Ramos (cell line): ENCODE measurements at regions not wholly inside any gene's neighbourhood (a gene's known extent, or its start where the extent isn't known, plus 50 kb on each side); places are given as distances from the start of the nearest gene placed in this dataset.
"Not testable (repeated sequence)": the region's sequence is repeated elsewhere in the genome, so short reads cannot be mapped to it uniquely, and the experiment has no call there.

Experiments
- in situ Hi-C: fragments of 300-500 bp; cut with MboI; formaldehyde crosslinking; loops from one replicate; pipeline ENCODE4 v1.14.3; 2022; ENCODE audit warnings: low sequenced_read_pairs; ENCODE audit not compliant: unreplicated experiment

DNA sequence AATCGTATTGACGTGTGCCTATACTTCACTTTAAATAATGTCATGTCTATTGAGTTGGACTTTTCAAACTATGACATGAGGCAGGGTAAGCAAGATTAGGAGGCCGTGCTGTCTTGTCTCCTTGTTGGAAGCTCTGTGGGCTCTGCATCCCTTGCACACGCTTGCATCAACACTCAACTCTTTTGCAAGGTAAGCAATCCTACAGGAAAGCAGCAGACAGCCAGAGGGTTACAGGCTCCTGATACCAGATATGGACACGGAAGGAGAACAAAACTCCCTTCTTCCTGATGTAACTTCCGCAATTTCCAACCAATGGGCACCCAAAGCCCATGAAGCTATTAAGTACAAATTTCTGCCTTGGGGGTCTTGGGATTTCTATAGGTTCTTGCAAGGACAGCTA is 1520.7 kb upstream of the B3GALT2 start:
- in situ Hi-C loops = no loop called here

DNA sequence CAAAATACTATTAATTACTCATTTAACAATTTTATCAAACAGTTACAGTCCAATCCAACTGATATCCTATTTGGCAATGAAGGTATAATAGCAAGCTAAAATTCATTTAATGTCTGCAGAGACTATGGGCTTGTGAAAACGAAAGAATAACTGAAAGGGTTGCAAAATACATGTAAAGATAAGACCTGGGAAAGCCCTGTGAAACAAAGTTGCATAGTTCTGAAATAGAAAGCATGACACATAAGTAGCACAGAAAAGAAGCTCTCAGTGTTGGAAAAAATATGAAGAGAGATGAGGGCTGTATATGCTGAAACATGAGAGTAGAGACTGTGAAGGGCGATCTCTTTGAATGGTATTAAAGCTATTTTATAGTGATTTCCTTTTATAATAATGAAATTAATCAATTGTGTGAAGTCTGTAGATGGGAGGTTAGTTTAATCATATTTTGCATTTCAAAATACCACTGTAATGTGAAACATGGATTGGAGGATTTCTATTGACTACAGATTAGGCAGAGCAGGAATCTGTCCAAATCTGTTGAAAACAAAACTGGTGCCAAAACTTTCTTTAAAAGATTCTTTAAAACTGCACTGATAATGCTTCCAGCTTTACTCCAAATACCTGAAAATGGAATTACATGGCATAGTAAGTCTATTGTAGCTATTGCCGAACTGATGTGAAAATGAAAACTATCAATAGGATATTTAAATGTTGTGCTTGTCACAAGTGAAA is 1518.9 kb upstream of the B3GALT2 start:
- in situ Hi-C loops = no loop called here

DNA sequence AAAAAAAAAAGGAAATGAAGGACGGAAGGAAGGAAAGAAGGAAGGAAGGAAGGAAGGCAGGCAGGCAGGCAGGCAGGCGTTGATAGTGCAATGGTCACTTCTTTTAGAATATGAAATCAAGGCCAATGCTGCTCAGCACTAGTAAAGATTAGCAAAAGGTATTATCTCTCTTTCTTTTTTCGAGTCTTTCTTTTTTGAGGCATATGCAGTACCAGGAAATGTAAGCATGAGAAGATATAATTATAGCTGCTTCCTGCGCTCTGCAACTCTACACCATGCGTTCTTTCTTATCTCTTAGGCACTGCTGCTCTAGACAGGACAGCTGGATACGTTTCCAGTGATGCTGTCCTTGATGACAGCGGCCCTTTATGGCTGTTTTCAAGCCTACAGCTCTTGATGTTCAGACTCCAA is 1512.5 kb upstream of the B3GALT2 start:
- in situ Hi-C loops = no loop called here

DNA sequence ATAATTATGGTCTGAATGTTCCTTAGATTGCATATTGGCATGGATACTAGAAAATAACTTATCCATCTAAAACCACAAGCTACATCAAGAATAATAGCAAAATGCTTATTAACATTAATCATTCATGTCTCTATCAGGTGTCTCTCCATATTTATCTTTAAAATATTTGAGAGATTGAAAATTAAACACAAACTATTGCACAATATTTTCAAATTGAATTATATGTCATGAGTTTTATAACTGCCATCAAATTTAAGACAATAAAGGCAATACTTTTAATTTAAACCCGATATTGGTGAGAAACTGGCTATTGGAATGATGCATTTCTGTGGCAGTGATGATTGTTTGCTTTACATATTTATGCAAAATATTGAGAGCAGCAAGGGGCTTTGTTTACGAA is 1506.8 kb upstream of the B3GALT2 start:
- in situ Hi-C loops = no loop called here

DNA sequence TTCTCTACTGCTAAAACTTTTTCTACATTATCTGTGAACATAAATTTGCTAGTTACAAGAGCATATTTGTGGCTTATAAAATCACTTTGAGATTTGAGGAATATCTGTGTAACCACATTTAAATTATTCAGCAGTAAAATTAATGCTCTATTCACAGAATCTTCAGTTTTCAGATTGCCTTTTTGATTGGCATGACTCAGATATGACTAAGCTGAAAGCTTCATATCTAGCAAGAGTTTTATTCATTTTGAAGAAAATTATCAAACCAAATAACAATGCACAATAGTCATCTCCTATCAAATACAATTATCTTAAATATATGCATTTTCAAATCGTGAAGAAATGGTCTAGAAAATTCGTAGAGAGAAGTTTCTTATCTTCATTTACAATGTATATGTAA is 1498.2 kb upstream of the B3GALT2 start:
- in situ Hi-C loops = no loop called here

DNA sequence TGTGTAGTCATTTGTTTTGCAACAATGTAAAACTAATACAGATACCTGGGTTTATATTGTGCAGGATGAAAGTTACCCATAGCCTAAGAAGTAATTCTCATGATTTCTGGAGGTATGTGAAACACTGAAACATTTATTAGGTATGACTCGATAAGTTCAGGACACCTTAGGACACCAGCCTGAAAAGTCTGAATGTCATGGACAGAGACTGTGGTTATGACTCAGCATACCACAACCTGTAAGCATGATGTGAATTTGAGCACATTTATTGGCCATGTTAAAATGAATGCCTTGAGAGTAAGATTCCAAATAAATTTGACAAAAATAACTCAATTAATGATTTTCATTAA is 1471.7 kb upstream of the B3GALT2 start:
- in situ Hi-C loops = no loop called here

DNA sequence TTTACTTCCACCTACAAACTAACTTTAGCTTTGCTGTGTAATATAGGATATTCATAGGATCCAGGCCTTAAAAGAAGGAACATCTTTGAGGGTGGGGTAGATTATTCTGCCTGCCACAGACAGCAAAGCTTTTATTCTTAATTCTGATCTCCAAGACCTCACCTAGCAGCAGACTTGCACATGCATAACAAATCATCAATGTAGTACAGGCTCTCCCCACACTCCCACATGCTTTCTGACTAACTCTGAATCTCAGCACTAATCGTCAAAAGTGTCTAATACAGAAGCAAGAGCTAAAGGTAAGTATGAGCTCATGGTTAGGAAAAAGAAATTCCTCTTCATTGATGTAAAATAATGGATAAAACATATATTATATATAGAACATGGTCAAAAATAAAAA is 1468.5 kb upstream of the B3GALT2 start:
- in situ Hi-C loops = no loop called here

DNA sequence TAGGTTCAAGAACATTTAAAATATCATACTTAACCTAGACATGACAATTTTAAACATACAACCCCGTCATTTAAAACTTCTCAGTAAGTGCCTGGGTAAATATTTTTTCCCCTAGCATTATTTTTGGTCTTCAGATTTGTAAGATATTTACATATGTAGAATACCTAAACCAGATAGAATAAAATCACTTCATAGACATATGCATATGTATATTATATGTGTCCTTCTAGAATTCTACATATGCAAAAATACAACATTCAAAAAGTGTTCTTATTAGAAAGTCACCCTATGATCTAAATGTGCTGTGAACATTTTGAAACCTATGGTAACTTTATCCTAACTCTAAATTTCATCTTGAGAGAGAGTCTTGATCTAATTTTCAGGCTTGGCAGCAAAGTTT is 1467.0 kb upstream of the B3GALT2 start:
- in situ Hi-C loops = no loop called here

DNA sequence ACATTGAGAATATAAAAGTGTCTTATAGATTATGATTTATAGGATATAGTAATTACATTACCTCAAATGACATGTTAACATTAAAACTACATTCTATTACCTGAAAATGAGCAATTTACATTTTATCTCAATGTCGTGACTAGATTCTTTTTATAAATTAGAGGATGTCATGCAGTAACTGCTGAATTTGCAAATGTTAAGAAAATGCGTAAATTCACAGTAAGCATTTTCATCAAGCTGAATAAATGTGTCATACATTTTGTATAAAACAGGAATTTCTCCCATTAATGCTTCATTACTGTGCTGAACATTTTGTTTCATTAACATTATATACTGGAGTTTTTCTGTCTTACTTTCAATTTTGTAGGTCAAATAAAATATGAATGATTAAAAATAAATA is 1460.7 kb upstream of the B3GALT2 start:
- in situ Hi-C loops = no loop called here

DNA sequence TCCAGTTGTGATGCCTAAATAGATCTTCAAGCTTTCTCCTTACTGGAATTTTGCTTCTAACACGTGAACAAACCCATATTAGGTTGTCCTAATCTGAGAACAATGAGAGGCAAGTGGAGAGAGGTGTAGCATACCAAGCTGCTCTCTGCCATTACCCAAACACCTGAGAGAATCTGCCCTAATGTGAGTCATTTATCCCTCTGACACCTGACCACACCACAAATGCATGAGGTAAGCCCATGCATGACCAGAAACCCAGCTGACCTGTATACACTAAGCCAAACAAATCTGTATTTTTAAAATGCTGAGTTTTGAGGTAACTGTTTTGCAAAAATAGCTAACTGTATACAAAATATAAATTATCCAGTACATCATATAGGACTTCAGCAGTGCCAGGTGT is 1458.1 kb upstream of the B3GALT2 start:
- in situ Hi-C loops = no loop called here

DNA sequence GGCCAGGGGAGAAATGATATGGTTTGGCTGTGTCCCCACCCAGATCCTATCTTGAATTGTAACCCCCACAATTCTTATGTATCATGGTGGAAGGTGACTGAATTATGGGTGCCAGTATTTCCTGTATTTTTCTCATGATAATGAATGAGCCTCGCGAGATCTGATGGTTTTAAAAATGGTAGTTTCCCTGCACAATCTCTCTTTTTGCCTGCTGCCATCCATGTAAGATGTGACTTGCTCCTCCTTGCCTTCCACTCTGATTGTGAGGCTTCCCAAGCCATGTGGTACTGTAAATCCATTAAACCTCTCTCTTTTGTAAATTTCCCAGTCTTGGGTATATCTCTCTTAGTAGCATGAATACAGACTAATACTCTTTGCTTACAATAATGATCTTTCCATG is 1453.9 kb upstream of the B3GALT2 start:
- in situ Hi-C loops = no loop called here

DNA sequence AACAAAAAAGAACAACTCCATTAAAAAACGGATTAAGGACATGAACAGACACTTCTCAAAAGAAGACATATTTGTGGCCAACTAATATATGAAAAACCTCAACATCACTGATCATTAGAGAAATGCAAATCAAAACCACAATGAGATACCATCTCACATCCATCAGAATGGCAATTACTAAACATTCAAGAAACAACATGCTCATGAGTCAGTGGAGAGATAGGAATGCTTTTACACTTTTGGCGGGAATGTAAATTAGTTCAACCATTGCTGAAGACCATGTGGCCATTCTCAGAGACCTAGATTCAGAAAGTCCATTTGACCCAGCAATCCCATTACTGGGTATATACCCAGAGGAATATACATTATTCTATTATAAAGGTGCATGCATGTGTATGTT is 1442.6 kb upstream of the B3GALT2 start:
- in situ Hi-C loops = no loop called here

DNA sequence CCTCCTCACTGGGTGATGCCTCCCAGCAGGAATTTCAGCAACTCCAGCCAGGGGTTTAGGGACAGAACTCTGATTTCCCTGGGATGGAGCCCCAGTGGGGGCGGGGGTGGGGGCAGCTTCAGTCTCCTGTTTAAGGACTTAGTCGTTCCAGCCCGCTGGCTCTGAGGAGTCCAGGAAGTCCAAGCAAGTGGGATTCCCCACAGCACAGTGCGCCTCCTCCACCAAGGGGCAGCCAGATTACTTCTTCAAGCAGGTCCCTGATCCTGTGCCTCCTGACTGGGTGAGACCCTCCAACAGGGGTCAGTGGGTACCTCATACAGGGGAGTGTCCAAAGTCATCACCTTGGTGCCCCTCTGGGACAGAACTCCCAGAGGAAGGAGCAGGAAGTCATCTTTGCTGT is 1438.4 kb upstream of the B3GALT2 start:
- in situ Hi-C loops = no loop called here

DNA sequence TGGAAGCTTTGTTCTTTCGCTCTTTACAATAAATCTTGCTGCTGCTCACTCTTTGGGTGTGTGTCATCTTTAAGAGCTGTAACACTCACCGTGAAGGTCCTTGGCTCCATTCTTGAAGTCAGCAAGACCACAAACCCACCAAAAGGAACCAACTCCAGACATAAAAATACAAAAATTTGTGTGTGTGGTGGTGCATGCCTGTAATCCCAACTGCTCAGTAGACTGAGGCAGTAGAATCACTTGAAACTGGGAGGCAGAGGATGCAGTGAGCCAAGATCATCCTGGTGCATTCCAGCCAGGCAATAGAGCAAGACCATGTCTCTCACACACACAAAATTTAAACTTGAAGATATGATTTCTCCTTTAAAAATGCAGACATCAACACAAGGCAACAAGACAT is 1431.7 kb upstream of the B3GALT2 start:
- in situ Hi-C loops = no loop called here

DNA sequence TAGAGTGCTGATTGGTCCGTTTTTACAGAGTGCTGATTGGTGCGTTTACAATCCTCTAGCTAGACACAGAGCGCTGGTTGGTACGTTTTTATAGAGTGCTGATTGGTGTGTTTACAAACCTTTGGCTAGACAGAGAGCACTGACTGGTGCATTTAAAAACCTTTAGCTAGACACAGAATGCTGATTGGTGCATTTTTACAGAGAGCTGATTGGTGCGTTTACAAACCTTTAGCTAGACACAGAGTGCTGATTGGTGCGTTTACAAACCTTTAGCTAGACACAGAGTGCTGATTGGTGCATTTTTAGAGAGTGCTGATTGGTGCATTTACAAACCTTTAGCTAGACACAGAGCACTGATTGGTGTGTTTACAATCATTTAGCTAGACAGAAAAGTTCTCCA is 1430.9 kb upstream of the B3GALT2 start:
- in situ Hi-C loops = not testable (repeated sequence)

DNA sequence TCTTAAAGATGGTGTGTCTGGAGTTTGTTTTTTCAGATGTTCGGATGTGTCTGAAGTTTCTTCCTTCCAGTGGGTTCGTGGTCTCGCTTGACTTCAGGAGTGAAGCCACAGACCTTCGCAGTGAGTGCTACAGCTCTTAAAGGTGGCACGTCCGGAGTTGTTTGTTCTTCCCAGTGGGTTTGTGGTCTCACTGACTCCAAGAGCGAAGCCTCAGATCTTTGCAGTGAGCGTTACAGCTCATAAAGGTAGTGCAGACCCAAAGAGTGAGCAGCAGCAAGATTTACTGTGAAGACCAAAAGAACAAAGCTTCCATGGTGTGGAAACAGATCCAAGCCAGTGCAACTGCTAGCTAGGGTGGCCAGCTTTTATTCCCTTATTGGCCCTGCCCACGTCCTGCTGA is 1430.4 kb upstream of the B3GALT2 start:
- in situ Hi-C loops = no loop called here

DNA sequence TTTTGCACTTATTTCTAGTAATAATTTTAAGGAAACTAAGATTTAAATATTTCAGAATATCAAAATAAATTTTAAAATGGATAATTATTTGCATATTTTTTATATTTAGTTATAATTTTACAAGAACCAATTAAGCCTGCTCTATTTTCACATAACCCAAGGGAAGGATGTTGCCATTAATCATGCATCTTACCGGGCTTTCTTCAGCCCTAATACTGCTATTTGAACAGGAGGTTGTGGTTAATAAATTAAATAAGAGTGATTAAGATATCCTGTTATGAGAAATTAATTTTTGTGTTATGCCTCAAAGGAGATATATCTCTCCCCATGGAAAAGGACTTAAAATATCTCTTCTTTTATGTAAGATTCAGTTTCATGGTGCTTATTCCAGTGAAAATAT is 1415.8 kb upstream of the B3GALT2 start:
- in situ Hi-C loops = no loop called here

DNA sequence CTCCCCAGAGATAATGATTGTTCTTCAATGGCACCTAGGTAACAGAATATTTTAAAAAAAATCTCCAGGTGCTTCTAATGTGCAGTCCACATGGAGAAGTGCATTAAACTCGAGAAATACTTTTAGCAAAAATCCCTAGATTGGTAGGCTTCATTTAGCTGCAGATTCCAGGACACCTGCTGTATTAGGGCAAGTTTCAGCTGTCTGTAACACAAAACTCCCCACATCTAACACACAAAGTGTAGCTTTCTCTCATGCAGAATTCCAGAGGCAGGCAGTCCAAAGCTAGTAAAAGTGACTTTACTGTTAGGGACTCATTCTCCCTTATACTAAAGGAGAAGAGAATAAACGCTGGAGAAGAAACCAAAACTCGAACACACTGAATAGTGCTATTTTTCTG is 1414.3 kb upstream of the B3GALT2 start:
- in situ Hi-C loops = no loop called here

DNA sequence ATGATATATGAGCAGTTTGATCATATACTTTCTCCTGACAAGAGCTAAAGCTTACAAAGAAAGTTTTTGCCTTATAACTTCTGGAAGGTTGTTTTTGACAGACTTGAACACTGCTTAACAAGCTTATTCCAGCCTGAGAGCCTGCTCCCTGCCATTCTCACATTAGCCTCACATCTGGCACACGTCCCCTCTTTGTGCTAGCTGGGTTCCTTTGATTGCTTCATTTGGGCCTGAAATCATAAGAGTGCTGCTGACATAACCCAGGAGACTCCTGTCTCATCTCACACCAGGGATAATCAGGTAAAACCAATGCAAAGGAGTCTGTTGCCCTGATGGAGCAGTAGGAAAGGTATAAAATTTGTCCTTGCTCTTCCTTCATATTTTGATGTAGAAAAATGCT is 1411.7 kb upstream of the B3GALT2 start:
- in situ Hi-C loops = no loop called here

DNA sequence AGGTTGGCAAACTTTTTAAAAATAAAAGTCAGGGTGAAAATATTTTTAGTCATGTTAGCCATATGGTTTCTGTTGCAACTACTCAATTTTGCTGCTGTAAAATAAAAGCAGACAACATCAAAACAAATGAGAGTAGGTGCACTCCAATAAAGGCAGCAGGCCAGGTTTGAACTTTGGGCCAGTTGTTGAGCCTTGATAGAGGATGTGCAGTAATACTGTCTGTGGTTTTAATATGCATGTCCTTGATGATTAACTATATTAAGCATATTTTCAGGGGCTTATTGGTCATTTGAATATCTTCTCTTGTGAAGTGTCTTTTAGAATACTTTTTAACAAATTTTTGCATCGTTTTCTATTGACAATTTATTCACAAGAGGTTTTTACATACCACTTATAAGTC is 1399.9 kb upstream of the B3GALT2 start:
- in situ Hi-C loops = no loop called here

DNA sequence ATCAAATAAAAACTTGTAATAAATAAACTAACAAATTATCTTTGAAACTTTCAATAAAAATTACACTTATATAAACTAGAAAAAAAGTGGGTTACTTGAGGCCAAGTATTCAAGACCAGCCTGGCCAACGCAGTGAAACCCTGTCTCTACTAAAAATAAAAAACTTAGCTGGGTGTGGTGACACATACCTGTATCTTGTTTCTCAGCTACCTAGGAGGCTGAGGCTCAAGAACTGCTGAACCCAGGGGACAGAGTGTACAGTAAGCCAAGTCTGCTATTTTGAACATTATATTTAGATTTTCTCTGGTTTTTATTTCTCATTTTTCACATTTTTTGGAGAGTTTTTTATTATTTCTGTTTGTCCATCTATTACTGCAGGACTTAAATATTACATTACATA is 1397.6 kb upstream of the B3GALT2 start:
- in situ Hi-C loops = no loop called here

DNA sequence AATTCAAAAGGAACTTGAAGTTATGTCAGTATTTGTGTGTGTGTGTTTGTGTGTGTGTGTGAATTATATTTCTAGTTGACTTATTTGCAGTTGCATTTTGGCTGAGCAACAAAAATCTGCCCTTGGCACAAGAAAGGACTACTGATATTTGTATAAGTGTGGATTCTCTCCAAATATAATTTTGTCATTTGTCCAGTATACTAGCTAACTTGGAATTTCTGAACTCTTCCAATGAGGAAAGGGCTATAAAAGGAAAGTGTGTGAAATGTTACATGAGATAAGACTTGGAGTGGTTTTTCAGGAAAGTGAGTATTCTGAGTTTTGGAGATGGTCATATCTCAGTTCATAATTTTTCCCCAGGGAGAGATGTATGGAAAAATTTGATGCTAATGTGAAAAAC is 1384.1 kb upstream of the B3GALT2 start:
- in situ Hi-C loops = no loop called here

DNA sequence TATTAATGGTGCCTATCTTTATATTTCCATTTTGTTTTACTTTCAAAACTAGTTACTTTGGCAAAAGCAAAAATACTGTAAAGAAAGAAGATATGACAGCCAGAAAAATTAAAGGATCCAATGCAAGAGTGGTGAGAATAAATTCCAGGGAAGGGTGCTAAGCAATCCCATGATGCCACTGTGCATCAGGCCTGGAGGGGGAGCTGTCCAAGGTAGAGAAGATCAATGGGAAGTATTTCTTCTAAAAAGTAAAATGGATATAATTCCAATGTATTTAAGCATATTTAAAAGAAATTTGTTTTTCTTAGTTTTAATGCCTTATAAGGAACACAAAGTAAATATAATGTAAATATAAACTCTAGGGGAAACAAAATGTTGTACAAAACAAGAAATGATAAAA is 1382.2 kb upstream of the B3GALT2 start:
- in situ Hi-C loops = no loop called here
